Neutrophil (primary cell): ENCODE measurements at regions not wholly inside any gene's neighbourhood (a gene's known extent, or its start where the extent isn't known, plus 50 kb on each side); places are given as distances from the start of the nearest gene placed in this dataset.

ENCODE experiments used
- H3K27ac ChIP-seq: fragments of 200-600 bp; sonication (generic); 2 replicates; pipeline ENCODE4 v1.5.1; 2016; ENCODE audit warnings: mild to moderate bottlenecking, moderate library complexity
- H3K27me3 ChIP-seq: fragments of 200-600 bp; sonication (generic); 2 replicates; pipeline ENCODE4 v1.6.0; 2016; ENCODE audit warnings: mild to moderate bottlenecking
- H3K36me3 ChIP-seq: fragments of 200-600 bp; sonication (generic); 2 replicates; pipeline ENCODE4 v1.5.1; 2017
- H3K4me1 ChIP-seq, 2 experiments: fragments of 200-600 bp in 1 of 2; sonication (generic) in 1 of 2; 1 replicate in 1 of 2; 2 replicates in 1 of 2; pipeline versions ENCODE4 v1.5.1 to v1.6.1; 2013 to 2016; ENCODE audit warnings: low read depth in 1 of 2, low read length in 1 of 2, mild to moderate bottlenecking in 1 of 2, moderate library complexity in 1 of 2; ENCODE audit not compliant: control insufficient read depth in 1 of 2, insufficient read depth in 1 of 2
- H3K4me3 ChIP-seq, 2 experiments: fragments of 200-600 bp in 1 of 2; sonication (generic) in 1 of 2; 1 replicate in 1 of 2; 2 replicates in 1 of 2; pipeline ENCODE4 v1.5.1; 2013 to 2016; ENCODE audit warnings: low read depth in 1 of 2, low read length in 1 of 2, mild to moderate bottlenecking in 1 of 2, moderate library complexity in 1 of 2
- H3K9me3 ChIP-seq: fragments of 200-600 bp; sonication (generic); 2 replicates; pipeline ENCODE4 v1.5.1; 2016
- TF ChIP-seq, protein P1 (sequence below): fragments of 200-600 bp; sonication (generic); IDR thresholded peaks from 2 replicates; pipeline ENCODE4 v1.5.1; 2016; ENCODE audit warnings: antibody characterized with exemption

DNA sequence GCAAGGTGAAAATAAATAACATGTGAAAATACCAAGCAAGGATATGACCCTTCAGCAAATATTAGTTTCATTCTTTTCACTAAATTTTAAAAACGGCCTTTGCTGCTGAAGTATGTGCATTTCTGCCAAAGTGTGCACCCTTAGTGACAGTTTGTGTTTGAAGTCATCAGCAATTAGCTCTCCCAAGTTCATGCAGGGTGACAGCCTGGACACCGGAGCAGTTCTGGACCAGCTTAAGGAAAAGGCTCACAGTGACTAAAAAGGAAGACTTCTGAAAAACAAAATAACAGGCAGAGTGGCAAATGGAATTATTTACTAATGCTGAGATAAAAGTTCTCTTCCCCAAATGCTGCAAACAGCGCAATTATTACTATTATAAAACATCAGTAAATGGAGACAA is 69.3 kb upstream of the NEBL start:
- no peaks in the 10 kb centered on the region for H3K4me1 ChIP-seq
- H3K27me3 ChIP-seq = no peaks in the 10 kb centered on the region
- H3K36me3 ChIP-seq = no peaks in the 10 kb centered on the region
- H3K27ac ChIP-seq = no peak overlapping the region
- H3K9me3 ChIP-seq = no peaks in the 10 kb centered on the region
- TF ChIP-seq, protein P1, sequence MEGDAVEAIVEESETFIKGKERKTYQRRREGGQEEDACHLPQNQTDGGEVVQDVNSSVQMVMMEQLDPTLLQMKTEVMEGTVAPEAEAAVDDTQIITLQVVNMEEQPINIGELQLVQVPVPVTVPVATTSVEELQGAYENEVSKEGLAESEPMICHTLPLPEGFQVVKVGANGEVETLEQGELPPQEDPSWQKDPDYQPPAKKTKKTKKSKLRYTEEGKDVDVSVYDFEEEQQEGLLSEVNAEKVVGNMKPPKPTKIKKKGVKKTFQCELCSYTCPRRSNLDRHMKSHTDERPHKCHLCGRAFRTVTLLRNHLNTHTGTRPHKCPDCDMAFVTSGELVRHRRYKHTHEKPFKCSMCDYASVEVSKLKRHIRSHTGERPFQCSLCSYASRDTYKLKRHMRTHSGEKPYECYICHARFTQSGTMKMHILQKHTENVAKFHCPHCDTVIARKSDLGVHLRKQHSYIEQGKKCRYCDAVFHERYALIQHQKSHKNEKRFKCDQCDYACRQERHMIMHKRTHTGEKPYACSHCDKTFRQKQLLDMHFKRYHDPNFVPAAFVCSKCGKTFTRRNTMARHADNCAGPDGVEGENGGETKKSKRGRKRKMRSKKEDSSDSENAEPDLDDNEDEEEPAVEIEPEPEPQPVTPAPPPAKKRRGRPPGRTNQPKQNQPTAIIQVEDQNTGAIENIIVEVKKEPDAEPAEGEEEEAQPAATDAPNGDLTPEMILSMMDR = no peak
- no peak overlapping the region for H3K4me3 ChIP-seq

DNA sequence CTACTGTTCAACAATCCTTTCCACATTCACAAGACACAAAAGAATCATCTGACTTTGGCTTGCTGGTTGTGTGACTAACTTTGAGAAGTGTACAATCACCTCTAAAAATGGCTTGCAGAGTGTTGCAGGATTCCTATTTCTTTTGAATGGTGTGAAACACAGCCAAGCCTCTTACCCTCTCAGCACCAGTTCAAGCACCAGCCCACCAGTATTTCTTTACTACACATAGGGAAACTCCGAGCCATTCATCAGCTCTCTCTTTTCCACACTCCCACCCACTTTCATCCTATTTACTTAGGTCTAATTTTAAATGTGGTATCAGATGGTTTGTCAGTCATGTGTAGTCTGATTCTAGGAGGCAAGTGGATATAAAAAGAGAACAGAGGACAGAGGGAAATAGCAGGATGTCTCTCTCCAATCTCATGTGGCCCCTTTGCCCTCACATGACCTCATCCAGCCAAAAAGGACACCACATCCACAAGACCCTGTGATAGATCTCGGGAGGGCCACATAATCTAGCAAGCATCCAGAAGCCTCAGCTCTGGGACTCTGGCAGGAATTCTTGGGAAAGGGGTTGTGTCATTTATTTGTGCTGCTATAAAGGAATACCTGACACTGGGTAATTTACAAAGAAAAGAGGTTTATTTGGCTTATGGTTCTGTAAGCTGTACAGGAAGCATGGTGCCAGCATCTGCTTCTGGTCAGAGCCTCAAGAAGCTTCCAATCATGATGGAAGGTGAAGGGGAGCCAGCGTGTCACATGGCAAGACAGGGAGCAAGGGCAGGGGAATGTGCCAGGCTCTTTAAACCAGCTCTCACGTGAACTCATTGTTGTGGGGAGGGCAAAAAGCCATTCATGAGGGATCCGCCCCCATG is 66.8 kb upstream of the NEBL start:
- Histone ChIP-seq H3K4me3 (no peak overlapping the region), H3K4me1 (no peaks in the 10 kb centered on the region), H3K9me3 (no peaks in the 10 kb centered on the region), H3K36me3 (no peaks in the 10 kb centered on the region), H3K27me3 (no peaks in the 10 kb centered on the region), H3K27ac (no peak overlapping the region)
- TF ChIP-seq, protein P1 = no peak

GRCh38 chr10:20963056-20963455 is 65.9 kb upstream of the NEBL start:
- H3K4me3 ChIP-seq = no peak overlapping the region
- H3K27me3 ChIP-seq = no peaks in the 10 kb centered on the region
- no peak overlapping the region for H3K27ac ChIP-seq
- no peaks in the 10 kb centered on the region for H3K4me1 ChIP-seq
- no peaks in the 10 kb centered on the region for H3K36me3 ChIP-seq
- H3K9me3 ChIP-seq = no peaks in the 10 kb centered on the region
- TF ChIP-seq, protein P1 = no peak

DNA sequence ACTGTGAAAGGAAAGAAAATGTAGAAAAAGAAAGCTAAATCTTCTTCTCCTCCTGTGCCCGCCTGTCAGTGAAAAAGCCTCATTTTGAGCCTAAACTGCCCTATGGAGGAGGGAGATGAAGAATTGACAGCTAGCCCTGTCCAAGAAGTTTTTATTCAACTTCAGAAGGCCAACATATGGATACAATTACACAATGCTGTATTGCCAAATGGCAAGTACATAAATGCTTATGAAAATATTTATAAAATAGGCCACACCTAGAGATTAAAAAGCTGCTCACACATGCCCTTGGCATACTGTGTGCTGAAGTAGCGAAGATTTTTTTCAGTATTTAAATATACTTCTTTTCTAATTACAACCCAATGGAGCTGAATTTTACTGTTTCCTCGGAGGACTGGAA is 65.1 kb upstream of the NEBL start:
- TF ChIP-seq, protein P1 = no peak
- Histone ChIP-seq H3K27ac (no peak overlapping the region), H3K4me1 (no peaks in the 10 kb centered on the region), H3K9me3 (no peaks in the 10 kb centered on the region), H3K4me3 (no peak overlapping the region), H3K36me3 (no peaks in the 10 kb centered on the region), H3K27me3 (no peaks in the 10 kb centered on the region)

GRCh38 chr10:20959242-20959641 is 62.1 kb upstream of the NEBL start:
- no peaks in the 10 kb centered on the region for H3K36me3 ChIP-seq
- TF ChIP-seq, protein P1 = no peak
- no peaks in the 10 kb centered on the region for H3K4me1 ChIP-seq
- no peak overlapping the region for H3K4me3 ChIP-seq
- no peak overlapping the region for H3K27ac ChIP-seq
- H3K9me3 ChIP-seq = no peaks in the 10 kb centered on the region
- H3K27me3 ChIP-seq = no peaks in the 10 kb centered on the region
